ENCODE measurements at regions not wholly inside any gene's neighbourhood (a gene's known extent, or its start where the extent isn't known, plus 50 kb on each side); places are given as distances from the start of the nearest gene placed in this dataset.

DNA sequence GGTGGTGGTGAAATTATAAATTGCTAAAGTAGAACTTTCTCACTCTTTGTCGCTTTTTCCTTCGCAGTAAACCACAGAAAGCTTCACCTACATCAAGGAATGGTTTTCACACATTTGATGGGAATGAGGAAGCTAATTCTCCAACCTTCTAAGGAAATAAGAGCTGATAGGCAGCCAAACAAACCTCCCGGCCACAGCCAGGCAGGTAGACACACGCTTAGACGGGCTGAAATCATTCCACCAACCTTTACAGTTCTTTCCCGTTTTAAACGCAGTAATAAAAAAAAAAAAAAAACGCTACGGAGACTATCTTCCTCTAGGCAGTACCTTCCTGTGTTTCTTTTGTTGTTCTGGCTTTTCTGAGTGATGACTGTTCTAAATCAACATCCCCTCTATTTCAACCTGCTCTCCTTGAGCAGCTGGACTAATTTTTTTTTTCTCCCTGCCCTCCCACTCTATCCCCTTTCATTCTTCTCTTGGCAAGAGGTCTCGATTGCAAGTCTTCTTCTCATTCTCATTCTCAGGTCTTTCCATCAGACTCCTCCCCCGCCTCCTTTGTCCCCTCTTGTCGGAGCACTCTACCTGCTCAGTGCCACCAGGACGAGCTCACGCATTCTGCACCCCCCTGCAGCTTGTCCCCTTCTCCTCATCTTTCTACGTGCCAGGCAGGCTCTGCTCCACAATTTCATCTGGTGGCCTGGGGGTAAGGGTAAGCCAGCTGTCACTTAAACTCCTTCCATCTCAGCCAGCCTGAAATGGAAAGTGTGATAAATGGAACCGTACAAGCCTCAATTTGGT lies 391.1 kb upstream of the MDFIC2 start:
- no peak for TF ChIP-seq CTCF (IDR thresholded peaks at IDR 0.05)
- TF ChIP-seq POLR2A (IDR thresholded peaks at IDR 0.05) = no peak
- peak; percentile 59 for TF ChIP-seq POLR2AphosphoS5 (IDR thresholded peaks at IDR 0.05)
